Activated T-cell treated with anti-CD3 and anti-CD28 coated beads, Interleukin-2, amount 50 U/mL, for 48 hours (primary cell): ENCODE measurements at regions not wholly inside any gene's neighbourhood (a gene's known extent, or its start where the extent isn't known, plus 50 kb on each side); places are given as distances from the start of the nearest gene placed in this dataset.

Experiments
- DNase-seq, 2 experiments: peaks; one replicate each; pipeline ENCODE4 v3.0.0-alpha.2; 2020

DNA sequence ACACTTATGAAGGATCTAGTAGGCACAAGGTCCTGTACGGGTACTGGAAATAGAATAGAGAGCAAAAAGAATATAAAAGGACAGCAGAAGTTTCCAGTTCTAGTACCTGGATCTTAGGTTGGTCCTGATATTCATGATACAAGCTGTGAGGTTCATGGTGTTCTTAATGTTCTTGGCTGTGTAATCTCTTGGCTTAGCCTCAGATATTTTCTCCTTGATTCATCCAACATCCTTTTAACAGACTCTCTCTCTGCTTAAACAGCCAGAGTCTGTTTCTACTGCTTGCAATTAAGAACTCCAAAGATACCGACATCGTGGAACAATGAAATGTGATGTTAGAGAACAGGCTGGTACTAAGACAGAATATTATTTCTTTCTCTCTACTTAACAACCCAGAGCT is 49.9 kb downstream of the CNTN3 start:
- no peak for DNase-seq

DNA sequence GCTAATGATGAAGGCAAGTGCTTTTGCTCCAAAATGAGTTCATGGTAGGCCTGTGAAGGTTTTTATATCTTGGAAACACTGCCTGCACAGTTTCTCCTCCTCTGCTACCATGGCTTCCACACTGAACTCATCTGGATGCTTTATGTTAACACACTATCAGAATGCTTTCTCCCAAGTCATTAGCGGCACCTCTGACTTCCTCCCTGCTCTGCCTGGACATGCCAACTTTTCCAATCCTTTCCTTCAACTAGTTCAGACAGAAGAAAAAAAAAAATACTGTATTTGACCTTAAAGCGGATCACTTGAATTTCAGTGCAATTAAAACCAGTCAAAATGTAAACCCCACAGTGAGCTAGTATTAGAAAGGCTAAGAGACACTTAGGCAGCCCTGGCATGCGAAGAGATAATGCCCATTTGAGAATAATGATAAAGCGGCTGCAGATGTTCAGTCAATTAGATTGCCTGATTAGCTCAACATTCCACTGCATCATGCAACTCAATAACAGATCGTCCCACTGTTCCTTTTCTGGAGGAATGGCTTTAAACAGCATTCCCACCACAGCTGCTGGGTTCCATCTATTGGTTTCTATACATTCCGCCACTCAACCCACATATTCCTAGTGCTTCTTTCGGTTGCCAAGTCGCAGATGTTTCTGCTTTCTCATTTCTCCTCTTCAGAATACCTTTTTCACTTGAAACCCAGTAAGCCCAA is 51.7 kb downstream of the CNTN3 start:
- no peak for DNase-seq

DNA sequence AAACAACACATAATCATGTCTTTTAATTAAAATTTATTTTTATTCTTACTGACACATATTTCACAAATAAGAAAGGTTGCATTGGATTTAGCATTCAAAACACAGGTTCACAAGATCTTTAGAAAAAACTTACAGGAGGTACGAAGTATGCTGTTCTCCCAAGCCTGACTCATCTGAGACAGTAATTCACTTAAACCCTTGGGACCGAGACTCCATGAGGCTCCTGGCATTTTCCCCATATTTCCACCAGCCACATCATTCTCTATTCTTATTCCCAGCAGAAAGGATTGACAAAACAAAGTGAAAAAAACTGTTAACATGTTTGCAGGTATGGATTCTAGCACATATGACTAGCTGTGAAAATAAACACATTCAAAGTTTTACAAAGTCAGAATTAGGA is 52.6 kb downstream of the CNTN3 start:
- no peak for DNase-seq

DNA sequence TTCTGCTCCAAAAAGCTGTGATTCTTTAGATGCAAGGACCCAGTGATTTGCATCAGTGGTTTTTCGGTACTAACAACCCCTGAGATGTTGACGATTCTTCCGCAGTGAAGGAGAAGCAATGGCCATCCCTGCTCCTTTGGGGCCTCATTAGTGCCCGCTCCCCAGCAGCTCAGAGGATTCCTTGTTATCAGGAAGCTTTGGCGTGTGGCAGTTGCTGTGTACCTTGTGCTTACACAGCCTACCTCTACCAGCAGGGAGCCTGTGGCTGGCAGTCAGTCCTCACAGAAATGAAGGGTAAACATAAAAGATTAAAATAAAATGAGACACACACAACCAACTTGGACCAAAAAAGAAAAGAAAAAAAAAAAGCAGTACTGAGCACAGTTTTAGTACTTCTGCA is 55.2 kb downstream of the CNTN3 start:
- no peak for DNase-seq

DNA sequence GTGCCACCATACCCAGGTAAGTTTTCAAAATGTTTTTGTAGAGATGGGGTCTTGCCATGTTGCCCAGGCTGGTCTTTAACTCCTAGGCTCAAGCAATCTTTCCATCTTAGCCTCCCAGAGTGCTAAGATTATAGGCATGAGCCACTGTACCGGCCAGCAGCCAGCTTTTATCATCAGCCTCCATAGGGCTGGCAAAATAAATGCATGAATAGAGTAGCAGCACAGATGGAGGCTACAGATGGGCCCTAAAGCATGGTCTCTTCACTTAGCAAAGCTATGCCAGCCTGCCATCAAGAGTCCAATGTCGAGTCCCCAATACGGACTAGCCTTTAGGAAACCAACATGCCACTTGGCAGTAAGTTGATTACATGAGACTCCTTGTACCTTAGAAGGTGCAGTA is 63.8 kb downstream of the CNTN3 start:
- DNase-seq: no peak

DNA sequence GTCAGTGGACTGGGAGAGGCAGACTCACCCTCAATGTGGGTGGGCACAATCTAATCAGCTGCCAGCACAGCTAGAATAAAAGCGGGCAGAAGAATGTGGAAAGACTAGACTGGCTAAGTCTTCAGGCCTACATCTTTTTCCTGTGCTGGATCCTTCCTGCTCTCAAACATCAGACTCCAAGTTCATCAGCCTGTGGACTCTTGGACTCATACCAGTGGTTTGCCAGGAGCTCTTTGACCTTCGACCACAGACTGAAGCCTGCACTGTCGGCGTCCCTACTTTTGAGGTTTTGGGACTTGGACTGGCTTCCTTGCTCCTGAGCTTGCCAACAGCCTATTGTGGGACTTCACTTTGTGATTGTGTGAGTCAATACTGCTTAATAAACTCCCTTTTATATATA is 68.0 kb downstream of the CNTN3 start:
- DNase-seq: no peak

DNA sequence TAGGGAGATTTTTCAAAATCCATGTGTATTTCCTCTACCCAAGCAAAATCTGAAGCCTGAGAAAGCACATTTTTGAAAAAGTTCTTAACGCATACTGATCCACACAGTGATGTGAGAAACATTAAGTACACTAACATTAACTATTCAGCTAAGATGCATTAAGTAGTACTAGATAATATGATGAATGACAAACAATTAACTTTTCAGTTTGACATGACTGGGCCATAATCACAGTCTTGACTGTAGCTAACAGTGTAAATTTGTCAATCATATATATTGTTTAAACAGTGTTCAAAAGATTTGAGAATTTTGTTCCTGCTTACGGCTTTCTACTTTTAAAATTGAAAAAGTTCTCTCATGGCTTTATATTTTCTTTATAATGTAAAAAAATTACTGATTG is 72.0 kb downstream of the CNTN3 start:
- DNase-seq: no peak

DNA sequence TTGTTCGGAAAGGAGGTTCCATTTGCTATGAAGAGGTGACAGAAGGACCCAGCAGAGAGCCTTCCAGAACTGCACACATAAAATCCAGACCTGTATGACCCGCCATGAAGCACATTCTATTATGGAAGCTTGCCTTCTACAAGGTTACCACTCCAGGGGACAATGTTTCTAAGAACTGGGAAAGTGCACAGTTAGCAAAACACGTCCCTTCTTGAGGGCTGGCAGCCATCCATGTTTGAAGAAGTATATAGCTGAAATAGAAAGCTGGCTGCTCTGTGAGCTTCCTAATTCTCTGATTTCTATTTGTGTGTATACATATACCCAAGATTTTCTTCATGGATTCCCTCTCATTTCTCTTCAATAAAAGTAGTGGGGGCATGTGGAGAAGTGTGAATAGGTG is 74.6 kb downstream of the CNTN3 start:
- DNase-seq: no peak

DNA sequence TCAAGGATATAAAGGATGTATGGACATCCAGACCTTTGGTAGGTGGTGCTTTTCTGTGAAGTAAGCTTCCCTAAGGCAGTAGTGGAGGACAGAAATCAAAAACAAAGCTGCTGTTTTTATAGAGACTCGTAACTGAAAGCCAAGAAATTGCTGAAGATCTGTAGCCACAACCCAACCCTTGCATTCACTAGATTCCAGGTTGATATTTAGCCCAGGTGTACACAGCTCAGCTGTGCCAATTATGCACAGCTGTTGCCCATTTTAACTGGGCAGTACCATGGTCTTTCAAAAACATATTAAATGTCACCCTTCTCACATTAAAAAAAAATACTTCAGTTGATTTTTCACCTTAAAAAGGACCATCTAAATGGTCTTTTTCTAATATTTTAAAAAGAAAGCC is 75.8 kb downstream of the CNTN3 start:
- DNase-seq: no peak

DNA sequence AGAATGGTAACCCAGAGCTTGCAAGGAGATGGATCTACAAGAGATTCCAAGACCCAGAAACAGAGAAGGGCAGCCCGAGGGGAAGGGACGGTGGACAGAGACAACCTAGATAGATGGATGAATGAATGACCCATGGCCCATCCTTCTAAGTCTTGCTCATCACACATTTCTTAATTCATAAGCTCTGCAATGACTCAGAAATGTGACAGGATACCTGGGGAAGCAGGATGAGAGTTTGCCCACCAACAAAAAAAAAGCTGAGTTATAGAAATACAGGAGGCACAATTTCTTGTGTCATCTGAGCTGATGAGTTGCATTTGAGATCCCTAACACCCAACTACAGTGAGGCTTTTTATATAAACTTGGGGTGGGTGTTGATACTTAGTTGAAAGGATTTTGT is 76.6 kb downstream of the CNTN3 start:
- DNase-seq: no peak

DNA sequence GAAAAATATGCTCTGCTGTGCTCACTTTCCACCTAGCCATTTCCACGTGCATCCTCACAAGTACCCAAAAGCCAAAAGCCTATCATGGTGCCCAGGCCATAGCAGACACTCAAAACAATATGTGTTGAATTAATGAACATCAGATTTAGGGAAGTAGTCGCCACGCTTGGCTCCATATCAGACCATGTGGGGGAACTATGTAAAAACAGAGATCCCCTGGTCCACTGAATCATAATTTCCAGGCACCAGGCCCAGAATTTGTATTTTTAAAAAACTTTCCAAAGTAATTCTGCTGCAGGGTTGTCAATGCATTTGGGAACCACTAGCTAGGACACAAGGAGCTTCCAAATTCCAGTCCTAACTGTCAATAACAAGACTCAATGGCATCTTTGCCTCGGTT is 77.3 kb downstream of the CNTN3 start:
- DNase-seq: no peak

DNA sequence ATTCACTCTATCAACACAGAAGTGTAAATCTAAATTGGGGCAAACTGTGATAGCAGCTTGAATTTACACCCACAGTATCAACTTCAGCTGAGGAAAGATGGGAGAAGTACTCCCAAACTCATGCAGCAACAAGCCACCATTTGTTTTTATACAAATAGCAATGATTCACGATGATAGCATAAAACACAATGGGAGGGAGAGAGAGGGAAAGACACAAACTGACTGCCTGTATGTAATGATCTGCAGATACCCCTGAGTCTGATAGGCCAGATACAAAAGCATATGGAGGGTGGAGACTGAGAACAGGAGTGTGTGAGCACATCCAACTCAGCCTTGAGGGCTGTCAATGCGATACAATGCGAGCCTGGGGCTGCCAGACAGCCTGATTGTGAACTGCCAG is 79.2 kb downstream of the CNTN3 start:
- DNase-seq: no peak

DNA sequence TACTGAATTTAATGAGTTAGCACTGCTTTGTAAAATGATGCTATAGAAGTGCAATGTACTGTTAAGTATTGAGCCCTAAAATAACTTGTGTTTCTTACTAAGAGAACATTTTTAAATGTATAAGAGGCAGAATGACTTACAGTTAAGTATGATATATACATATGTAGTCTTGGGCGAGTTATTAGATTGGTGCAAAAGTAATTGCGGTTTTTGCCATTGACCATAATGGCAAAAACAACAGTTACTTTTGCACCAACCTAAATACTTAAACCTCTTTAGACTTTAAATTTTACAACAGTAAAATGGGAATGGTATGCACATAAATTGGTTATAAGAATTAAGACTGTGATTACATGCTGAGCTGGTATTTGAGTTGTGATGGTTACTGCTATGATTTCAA is 79.8 kb downstream of the CNTN3 start:
- no peak for DNase-seq

DNA sequence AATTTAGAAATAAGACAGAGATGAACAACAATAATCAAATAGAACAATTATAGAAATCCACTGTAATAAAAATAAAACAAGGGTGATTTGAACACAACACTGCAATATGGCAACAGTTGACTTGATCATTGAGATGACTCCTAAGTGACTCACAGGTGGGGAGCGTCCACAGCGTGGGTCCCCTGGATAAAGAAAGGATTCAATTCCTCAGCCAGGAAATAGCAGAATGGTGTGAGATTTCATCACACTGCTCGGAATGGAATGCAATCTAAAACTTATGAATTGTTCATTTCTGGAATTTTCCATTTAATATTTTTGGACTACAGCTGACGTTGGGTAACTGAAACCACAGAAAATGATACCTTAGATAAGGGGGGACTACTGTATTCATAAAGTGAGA is 82.0 kb downstream of the CNTN3 start:
- DNase-seq: no peak

DNA sequence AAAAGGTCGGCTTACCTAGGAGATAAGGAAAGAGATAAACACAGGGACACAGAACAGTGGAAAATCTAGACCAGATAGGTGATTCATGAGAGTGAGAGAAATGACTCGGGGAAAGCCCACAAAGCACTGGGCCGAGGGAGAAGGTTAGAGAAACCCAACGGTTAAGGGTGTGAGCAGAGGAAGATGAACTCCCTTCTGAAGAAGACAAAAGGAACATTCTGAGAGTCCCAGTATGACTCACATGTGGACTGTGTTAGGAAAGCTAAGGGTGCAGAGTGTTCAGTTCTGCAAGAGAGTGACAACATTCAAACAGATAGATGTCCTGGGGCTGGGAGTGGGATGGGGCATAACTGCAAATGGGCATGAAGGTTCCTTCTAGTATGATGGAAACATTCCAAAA is 83.0 kb downstream of the CNTN3 start:
- no peak for DNase-seq

DNA sequence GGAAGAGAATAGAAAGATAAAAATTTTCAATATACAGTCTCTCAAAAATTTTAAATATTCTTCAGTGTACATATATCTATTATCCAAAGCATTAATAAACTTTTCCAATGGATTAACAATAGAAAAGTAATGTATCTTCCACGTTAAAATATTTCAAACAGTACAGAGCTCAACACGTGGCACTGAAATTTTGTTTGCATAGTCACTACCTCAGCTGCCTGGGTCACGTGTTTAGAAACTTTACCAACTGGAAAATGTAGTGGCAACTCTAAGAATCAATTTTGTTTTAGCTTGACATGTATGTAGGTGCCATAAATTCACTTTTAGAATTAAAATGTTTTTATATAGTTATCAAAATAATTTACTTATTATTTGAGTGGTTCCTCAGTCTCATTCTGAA is 85.3 kb downstream of the CNTN3 start:
- no peak for DNase-seq

DNA sequence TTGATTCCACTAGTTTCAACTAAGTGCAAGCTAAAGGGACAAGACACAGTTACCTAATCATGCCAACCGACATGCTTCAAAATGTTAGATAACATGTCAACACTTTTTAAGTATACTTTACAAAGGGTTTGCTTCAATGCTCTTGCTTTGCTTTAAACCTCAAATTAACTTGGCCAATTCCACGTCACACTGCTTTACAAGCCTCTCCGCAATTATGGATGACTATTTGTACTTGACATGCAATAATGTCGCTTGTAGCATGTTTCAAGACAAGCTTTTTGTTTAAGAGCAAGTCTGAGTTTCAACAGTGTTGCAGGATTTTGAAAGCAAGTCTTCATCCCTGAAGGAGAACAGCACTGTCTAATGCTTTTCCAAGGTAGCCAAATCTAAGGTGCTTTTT is 86.9 kb downstream of the CNTN3 start:
- DNase-seq: no peak

DNA sequence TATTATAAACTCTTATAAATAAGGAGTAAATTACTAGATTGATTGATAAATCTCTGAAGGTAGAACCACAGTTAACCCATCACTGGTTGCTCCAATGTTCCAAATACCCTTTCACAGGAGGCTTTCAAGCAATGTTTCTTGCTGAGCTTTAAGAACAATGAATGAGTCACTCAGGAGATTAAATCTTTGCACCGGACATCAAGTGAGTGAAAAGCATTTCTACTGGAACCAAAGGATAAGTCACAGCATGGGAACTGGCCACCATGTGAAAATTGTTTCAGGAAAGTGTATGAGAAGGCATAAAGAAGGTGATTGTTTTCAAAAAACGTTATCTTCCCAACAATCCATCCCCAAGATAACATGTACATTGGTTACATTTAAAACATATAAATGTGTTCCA is 90.6 kb downstream of the CNTN3 start:
- no peak for DNase-seq

DNA sequence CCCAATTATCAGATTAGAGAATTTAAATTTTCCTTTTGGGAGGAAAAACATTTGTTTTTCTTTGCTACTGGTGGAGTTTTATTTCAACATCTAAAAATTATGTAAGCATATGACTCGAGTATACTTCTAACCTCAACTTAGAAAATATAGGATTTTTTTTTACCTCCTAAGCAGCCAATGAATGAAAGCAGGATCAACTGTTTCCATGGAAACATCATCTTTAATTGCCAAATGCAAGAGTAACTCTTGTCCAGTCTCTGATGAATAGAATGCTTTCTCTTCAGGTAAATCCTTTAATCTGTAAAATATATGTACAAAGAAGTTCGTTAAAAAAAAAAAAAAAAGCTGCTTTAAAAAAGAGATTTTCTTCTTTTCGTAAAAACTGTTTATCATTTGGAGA is 93.6 kb downstream of the CNTN3 start:
- no peak for DNase-seq

DNA sequence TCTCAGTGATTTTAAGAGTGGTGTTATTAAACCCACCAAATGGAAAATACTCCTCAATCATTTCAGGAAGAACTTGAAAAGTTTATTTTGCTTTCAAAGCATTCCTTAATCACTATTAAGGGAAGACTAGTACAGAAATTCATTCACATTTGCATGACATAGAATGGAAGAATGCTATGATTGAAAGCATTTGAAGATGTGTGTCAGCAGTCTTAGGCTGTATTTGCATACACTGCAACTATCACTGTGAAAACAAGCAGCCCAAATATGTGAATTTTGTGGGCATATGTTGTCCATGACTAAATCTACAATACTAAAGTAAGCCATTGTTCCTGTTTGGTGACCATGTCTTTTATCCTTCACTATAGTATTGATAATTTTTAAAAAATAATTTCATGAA is 95.8 kb downstream of the CNTN3 start:
- no peak for DNase-seq

DNA sequence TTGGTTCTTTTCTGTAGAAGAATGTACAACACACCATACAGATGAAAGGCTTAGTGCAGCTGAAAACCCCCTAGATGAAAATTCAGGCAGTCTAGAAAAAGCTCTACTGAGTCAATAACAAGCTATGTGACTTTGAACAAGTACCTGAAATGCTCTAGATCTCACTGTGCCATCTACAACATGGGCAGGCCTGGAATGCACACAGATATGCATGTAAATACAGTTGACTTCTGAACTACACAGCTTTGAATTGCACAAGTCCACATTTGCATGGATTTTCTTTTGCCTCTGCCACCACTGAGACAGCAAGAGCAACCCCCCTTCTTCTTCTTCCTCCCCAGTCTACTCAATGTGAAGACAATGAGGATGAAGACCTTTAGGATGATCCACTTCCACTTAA is 98.4 kb downstream of the CNTN3 start:
- no peak for DNase-seq

DNA sequence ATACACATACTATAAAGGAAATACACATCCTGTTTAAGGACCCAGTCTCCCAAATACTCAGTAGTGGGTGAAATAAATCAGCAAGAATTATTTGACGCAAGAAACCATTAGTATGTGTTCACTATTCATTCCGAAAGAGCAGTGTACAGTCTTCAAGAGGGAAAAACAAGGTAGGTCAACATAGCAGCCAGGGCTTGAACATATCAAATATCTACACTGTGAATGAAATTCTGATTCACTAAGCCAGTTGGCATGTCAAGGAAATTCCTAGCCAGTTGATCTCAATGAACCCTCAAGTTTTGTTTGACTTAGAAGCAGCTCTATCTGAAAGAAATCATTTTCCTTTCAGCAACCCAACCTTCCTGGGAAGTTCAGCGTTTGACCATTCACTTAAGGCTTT is 99.0 kb downstream of the CNTN3 start:
- no peak for DNase-seq

DNA sequence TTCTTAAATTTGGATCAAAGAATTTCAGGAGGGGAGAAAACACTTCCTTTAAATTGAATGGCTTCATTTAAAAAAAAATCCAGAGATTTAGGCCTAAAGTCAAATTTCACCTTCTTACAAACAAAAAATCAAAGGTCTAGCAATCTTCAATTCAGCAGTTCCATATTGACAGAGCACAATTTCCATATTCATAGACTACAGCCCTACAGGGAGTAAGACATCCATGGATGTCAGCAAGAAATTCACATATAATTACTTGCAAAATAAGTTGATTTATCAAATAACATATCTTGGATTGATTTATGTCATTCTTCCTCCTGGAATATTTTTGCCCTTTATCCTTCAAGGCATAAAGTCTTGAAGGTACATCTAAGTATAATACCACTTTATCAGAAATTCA is 103.4 kb downstream of the CNTN3 start:
- no peak for DNase-seq

DNA sequence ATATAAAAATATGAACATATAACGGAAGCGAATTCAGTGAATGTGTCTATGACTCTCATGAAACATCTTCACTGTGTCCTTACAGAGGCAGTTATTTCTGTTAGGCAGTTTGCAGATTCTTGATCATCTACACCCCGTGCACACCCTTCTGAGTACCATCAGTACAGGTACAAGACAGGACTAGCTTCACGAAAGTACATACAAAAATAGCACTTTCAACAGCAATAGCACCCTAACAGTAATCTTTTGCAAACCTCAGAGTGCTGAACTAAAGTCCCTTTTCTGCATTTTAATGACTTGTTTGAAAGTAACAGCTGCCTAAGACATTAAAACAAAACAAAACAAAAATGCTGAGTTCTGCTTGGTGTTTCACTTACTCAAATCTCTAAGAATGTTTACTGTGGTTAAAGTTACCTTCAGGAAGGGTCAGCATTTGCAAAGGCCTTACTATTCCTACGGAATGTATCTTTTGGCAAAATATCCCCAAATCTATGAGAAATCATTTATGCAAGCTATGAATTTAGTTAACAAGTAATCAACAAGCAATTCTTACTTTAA is 104.1 kb downstream of the CNTN3 start:
- DNase-seq: no peak

DNA sequence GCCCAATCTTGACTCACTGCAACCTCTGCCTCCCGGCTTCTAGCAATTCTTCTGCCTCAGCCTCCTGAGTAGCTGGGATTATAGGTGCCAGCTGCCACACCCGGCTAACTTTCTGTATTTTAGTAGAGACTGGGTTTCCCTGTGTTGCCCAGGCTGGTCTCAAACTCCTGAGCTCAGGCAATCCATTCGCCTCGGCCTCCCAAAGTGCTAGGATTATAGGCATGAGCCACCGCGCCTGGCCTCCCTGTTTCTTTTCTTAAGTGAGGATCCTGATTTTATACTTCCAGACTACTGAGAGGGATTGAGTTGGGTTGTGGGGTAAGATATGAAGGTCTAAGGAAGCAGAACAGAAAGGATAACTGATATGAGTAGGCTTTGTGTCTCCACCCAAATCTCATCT is 106.8 kb downstream of the CNTN3 start:
- no peak for DNase-seq

DNA sequence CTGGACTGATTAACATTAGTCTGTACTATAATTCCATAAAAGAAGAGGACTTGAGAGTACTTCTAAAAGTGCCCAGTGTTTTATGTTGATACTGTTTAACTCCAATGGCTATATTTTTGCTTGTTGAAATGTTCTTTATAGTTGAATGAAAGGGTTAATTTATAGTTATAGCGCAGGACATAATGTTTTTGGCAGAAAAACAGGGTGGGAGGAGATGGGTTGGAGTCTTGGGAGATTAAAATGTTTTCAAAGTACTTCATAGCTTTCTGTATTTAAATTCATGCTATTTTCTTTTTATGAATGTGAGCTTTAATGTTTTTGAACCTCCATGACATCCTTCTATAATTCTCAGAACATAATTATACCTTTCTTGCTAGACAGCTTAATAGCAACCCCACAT is 108.2 kb downstream of the CNTN3 start:
- DNase-seq: no peak
